Stomach (tissue), 8 donors: ENCODE measurements at regions not wholly inside any gene's neighbourhood (a gene's known extent, or its start where the extent isn't known, plus 50 kb on each side); places are given as distances from the start of the nearest gene placed in this dataset.

Source experiments
- DNase-seq, 2 donors: peaks; one replicate each; pipeline versions ENCODE4 v3.0.0 to v3.0.0-alpha.2; 2013 to 2019
- H3K27ac ChIP-seq, 5 donors: fragments of 200-600 bp in 4 of 5; sonication (generic) in 4 of 5; one replicate each; pipeline ENCODE4 v1.5.1; 2013 to 2019; ENCODE audit warnings: mild to moderate bottlenecking in 1 of 5, moderate library complexity in 1 of 5
- H3K27me3 ChIP-seq, 3 donors: fragments of 200-600 bp; sonication (generic); one replicate each; pipeline ENCODE4 v1.5.1; 2017 to 2019; ENCODE audit warnings: mixed run types in 1 of 3
- H3K36me3 ChIP-seq, 4 donors: fragments of 200-600 bp; sonication (generic); 1 replicate in 3 of 4; 2 replicates in 1 of 4; pipeline ENCODE4 v1.5.1; 2016 to 2019
- H3K4me1 ChIP-seq, 4 donors: fragments of 200-600 bp; sonication (generic); one replicate each; pipeline ENCODE4 v1.5.1; 2016 to 2019
- H3K4me3 ChIP-seq, 4 donors: fragments of 200-600 bp; sonication (generic) in 3 of 4; one replicate each; pipeline ENCODE4 v1.5.1; 2016 to 2019; ENCODE audit warnings: mild to moderate bottlenecking in 1 of 4
- H3K9me3 ChIP-seq, 4 donors: fragments of 200-600 bp; sonication (generic); one replicate each; pipeline ENCODE4 v1.5.1; 2016 to 2019
- EP300 ChIP-seq: sonication (generic); formaldehyde crosslinking; IDR thresholded peaks from one replicate; pipeline ENCODE4 v1.6.1; 2017; ENCODE audit warnings: antibody characterized with exemption
- POLR2A ChIP-seq, 4 donors: fragments of 450-650 bp; IDR thresholded peaks; one replicate each; pipeline ENCODE4 v1.6.1; 2016; ENCODE audit warnings: antibody characterized with exemption in 4 of 4, control low read depth in 2 of 4, mild to moderate bottlenecking in 1 of 4, moderate library complexity in 1 of 4
- POLR2AphosphoS5 ChIP-seq, 3 donors: sonication (generic); formaldehyde crosslinking; IDR thresholded peaks; one replicate each; pipeline ENCODE4 v1.6.1; 2016; ENCODE audit warnings: antibody characterized with exemption in 3 of 3
- WGBS, 5 donors: extraction: QIAGEN DNeasy Blood & Tissue Kit in 3 of 5; methylation state at CpG; one replicate each; pipeline versions ENCODE4 v1.1.5 to v1.1.7; 2013 to 2018; 5-methylcytosine and 5-hydroxymethylcytosine counted together
- intact Hi-C: fragments of 100-400 bp; cut with DNase I; formaldehyde crosslinking; loops from one replicate; pipeline ENCODE4 v1.15.1; 2023; ENCODE audit warnings: low total_unique reads
- TF ChIP-seq, protein P1 (sequence below), 7 experiments: fragments of 450-650 bp in 4 of 7; fragments of 200-600 bp in 3 of 7; sonication (generic) in 3 of 7; IDR thresholded peaks; one replicate each; pipeline ENCODE4 v1.5.1; 2016 to 2019; ENCODE audit warnings: antibody characterized with exemption in 7 of 7, control low read depth in 2 of 7, mild to moderate bottlenecking in 1 of 7
- donor health status: healthy with polysubstance abuse.
- donor health status: Bipolar disorder and iron deficiency.
- donor health status: healthy.

DNA sequence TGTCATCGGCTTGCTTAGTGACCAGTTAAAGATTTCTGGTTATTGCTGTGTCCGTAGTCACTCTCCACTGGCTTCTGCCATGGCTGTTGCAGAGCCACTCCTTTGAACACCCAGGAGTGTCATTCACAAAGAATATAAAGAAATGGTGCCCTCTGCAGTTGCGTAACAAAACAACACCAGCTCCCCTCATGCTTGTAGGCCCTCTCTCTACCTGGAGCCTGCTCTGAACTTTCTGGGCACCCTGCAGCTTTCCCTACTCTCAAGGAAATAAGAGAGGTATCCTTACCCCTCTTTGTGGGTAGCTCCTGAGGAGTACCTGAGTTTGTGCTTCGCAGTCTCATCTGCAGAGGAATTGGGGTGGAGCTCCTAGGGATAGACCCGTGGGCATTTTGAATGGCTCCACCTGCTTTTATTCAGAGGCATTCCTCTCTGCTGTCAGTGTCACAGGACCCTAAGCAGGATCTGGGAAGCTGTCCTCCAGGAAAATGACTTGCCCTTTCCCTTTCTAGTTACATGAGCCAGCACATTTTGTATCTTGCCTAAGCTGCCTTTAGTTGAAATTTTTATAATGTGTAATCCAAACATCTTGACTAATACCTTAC lies 97.2 kb upstream of the TMEM260 start:
- Histone ChIP-seq H3K4me1 (no peaks in the 10 kb centered on the region), H3K9me3 (no peaks in the 10 kb centered on the region), H3K4me3 (no peak overlapping the region), H3K27me3 (no peaks in the 10 kb centered on the region), H3K27ac (no peak overlapping the region), H3K36me3 (no peaks in the 10 kb centered on the region)
- intact Hi-C loops, result no loop called here
- peak in 1 of 2 donors; percentile 33 for DNase-seq
- 51 to 74% (median 64%) methylated on average over 5 of the region's 5 CpGs for WGBS, 5 donors
- TF ChIP-seq EP300 (no peak), POLR2A (IDR thresholded peaks at IDR 0.05) (no peak), POLR2AphosphoS5 (IDR thresholded peaks at IDR 0.05) (no peak)
- TF ChIP-seq, protein P1, sequence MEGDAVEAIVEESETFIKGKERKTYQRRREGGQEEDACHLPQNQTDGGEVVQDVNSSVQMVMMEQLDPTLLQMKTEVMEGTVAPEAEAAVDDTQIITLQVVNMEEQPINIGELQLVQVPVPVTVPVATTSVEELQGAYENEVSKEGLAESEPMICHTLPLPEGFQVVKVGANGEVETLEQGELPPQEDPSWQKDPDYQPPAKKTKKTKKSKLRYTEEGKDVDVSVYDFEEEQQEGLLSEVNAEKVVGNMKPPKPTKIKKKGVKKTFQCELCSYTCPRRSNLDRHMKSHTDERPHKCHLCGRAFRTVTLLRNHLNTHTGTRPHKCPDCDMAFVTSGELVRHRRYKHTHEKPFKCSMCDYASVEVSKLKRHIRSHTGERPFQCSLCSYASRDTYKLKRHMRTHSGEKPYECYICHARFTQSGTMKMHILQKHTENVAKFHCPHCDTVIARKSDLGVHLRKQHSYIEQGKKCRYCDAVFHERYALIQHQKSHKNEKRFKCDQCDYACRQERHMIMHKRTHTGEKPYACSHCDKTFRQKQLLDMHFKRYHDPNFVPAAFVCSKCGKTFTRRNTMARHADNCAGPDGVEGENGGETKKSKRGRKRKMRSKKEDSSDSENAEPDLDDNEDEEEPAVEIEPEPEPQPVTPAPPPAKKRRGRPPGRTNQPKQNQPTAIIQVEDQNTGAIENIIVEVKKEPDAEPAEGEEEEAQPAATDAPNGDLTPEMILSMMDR (IDR thresholded peaks at IDR 0.05), result no peak

- TF ChIP-seq POLR2A (IDR thresholded peaks at IDR 0.05), result no peak
- TF ChIP-seq, protein P1 (IDR thresholded peaks at IDR 0.05), result peak in 4 of 7 experiments; percentile 8 to 31 (median 12)
- no peaks in the 10 kb centered on the region for H3K9me3 ChIP-seq
- no peaks in the 10 kb centered on the region for H3K27me3 ChIP-seq
- WGBS, 5 donors, result 40 to 57% (median 48%) methylated on average over 4 of the region's 4 CpGs
- peak in 1 of 2 donors; percentile 44 for DNase-seq
- peaks cover 0 to 7% (median 3%) of the 10 kb centered on the region in 4 donors for H3K4me1 ChIP-seq
- no peak overlapping the region for H3K4me3 ChIP-seq
- intact Hi-C loops, result no loop called here
- H3K27ac ChIP-seq, result no peak overlapping the region
- no peaks in the 10 kb centered on the region for H3K36me3 ChIP-seq
These were observed 92.4 kb upstream of the TMEM260 start for GRCh38 chr14:56487090-56487667.

DNA sequence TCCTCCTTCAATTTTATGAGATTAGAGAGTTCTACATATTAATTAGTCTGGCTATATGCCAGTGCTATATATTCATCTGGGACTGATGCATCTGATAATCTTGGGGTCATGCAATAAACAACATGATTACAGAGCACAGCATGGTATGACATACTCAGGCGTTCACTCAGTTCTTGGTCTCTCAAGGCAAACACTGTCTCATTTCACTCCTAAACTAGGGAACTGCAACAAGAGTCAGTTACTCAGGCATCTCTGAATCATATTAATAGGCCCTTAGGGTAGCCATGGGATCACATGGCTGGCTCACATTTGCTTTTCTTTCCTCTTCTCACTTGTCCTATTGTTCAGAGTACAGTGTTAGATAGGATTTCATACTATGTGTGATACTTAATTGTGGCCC lies 91.8 kb upstream of the TMEM260 start:
- DNase-seq, result no peak
- intact Hi-C loops, result no loop called here
- no peak for TF ChIP-seq POLR2A (IDR thresholded peaks at IDR 0.05)
- no peak for TF ChIP-seq EP300
- no peak for TF ChIP-seq POLR2AphosphoS5 (IDR thresholded peaks at IDR 0.05)
- TF ChIP-seq, protein P1 (IDR thresholded peaks at IDR 0.05), result no peak
- Histone ChIP-seq H3K27me3 (no peaks in the 10 kb centered on the region), H3K27ac (no peak overlapping the region), H3K9me3 (no peaks in the 10 kb centered on the region), H3K4me3 (no peak overlapping the region), H3K36me3 (no peaks in the 10 kb centered on the region), H3K4me1 (peaks cover 0 to 7% (median 3%) of the 10 kb centered on the region in 4 donors)
- 39 to 54% (median 53%) methylated on average over 1 of the region's 1 CpG for WGBS, 5 donors

GRCh38 chr14:56488306-56488705 lies 91.3 kb upstream of the TMEM260 start:
- Histone ChIP-seq H3K27me3 (no peaks in the 10 kb centered on the region), H3K36me3 (no peaks in the 10 kb centered on the region), H3K4me1 (peaks cover 0 to 7% (median 3%) of the 10 kb centered on the region in 4 donors), H3K27ac (no peak overlapping the region), H3K4me3 (no peak overlapping the region), H3K9me3 (no peaks in the 10 kb centered on the region)
- DNase-seq, result no peak
- intact Hi-C loops, result no loop called here
- WGBS, 5 donors, result 89 to 100% (median 93%) methylated on average over 1 of the region's 1 CpG
- TF ChIP-seq POLR2AphosphoS5 (IDR thresholded peaks at IDR 0.05) (no peak), EP300 (no peak), POLR2A (IDR thresholded peaks at IDR 0.05) (no peak)
- TF ChIP-seq, protein P1 (IDR thresholded peaks at IDR 0.05), result no peak
